Colon (tissue), 2 donors: ENCODE measurements at regions not wholly inside any gene's neighbourhood (a gene's known extent, or its start where the extent isn't known, plus 50 kb on each side); places are given as distances from the start of the nearest gene placed in this dataset.

ENCODE experiments used
- FAIRE-seq: peaks from 2 replicates; lab custom pipeline; 2012; peaks lifted over from hg19 to GRCh38; lab: Jason Lieb, UNC
- donor health status: control.
- donor health status: control.

- FAIRE-seq = no peak
These were observed 159.6 kb upstream of the LEF1 start for GRCh38 chr4:108328383-108328732.

GRCh38 chr4:108327642-108328382 lies 159.1 kb upstream of the LEF1 start:
- FAIRE-seq = no peak

- FAIRE-seq = no peak
These were observed 156.8 kb upstream of the LEF1 start for GRCh38 chr4:108325561-108325960.

GRCh38 chr4:108324450-108324849 lies 155.7 kb upstream of the LEF1 start:
- FAIRE-seq = no peak

- FAIRE-seq = no peak
These were observed 153.8 kb upstream of the LEF1 start for GRCh38 chr4:108322497-108322896.

GRCh38 chr4:108320061-108320460 lies 151.3 kb upstream of the LEF1 start:
- FAIRE-seq = no peak

GRCh38 chr4:108317377-108317776 lies 148.6 kb upstream of the LEF1 start:
- no peak for FAIRE-seq

GRCh38 chr4:108315694-108316093 lies 147.0 kb upstream of the LEF1 start:
- no peak for FAIRE-seq

- no peak for FAIRE-seq
These were observed 146.3 kb upstream of the LEF1 start for GRCh38 chr4:108314900-108315589.

- no peak for FAIRE-seq
These were observed 145.0 kb upstream of the LEF1 start for GRCh38 chr4:108313546-108314339.

GRCh38 chr4:108311313-108311712 lies 142.6 kb upstream of the LEF1 start:
- FAIRE-seq = no peak

GRCh38 chr4:108303488-108304177 lies 134.9 kb upstream of the LEF1 start:
- FAIRE-seq = no peak

GRCh38 chr4:108301545-108302251 lies 133.0 kb upstream of the LEF1 start:
- no peak for FAIRE-seq

GRCh38 chr4:108297605-108298004 lies 128.9 kb upstream of the LEF1 start:
- no peak for FAIRE-seq

- FAIRE-seq = no peak
These were observed 123.5 kb upstream of the LEF1 start for GRCh38 chr4:108292229-108292628.

GRCh38 chr4:108291137-108291536 lies 122.4 kb upstream of the LEF1 start:
- no peak for FAIRE-seq

- no peak for FAIRE-seq
These were observed 119.2 kb upstream of the LEF1 start for GRCh38 chr4:108287834-108288413.

GRCh38 chr4:108280072-108280471 lies 111.3 kb upstream of the LEF1 start:
- FAIRE-seq = no peak

GRCh38 chr4:108276690-108277089 lies 108.0 kb upstream of the LEF1 start:
- FAIRE-seq = no peak

- FAIRE-seq = no peak
These were observed 104.3 kb upstream of the LEF1 start for GRCh38 chr4:108272986-108273385.

GRCh38 chr4:108272561-108272960 lies 103.8 kb upstream of the LEF1 start:
- FAIRE-seq = no peak
